Peyer's patch (tissue), 4 donors: ENCODE measurements at regions not wholly inside any gene's neighbourhood (a gene's known extent, or its start where the extent isn't known, plus 50 kb on each side); places are given as distances from the start of the nearest gene placed in this dataset.

Experiments used
- CTCF ChIP-seq, 6 experiments: fragments of 450-650 bp in 4 of 6; fragments of 200-600 bp in 2 of 6; sonication (generic) in 1 of 6; IDR thresholded peaks; one replicate each; pipeline ENCODE4 v1.5.1; 2017 to 2019; ENCODE audit warnings: antibody characterized with exemption in 6 of 6, mild to moderate bottlenecking in 3 of 6, moderate library complexity in 1 of 6
- POLR2A ChIP-seq, 2 donors: fragments of 450-650 bp; IDR thresholded peaks; one replicate each; pipeline ENCODE4 v1.5.1; 2017; ENCODE audit warnings: antibody characterized with exemption in 2 of 2, mild to moderate bottlenecking in 2 of 2, moderate library complexity in 2 of 2

- no peak for TF ChIP-seq CTCF (IDR thresholded peaks at IDR 0.05)
- no peak for TF ChIP-seq POLR2A (IDR thresholded peaks at IDR 0.05)
These were observed 98.0 kb upstream of the SLC14A2 start for GRCh38 chr18:45517181-45517741.
